ENCODE measurements at regions not wholly inside any gene's neighbourhood (a gene's known extent, or its start where the extent isn't known, plus 50 kb on each side); places are given as distances from the start of the nearest gene placed in this dataset.

- no peak for TF ChIP-seq REST (IDR thresholded peaks at IDR 0.05; ENCODE audit: low read depth)
- TF ChIP-seq EGR1 (IDR thresholded peaks at IDR 0.05): no peak
- 0 out of 2 replicates have a peak, but pooled peaks have one; percentile 12 for TF ChIP-seq TEAD4 (IDR thresholded peaks at IDR 0.05)
- TF ChIP-seq MAX (IDR thresholded peaks at IDR 0.05): no peak
- TF ChIP-seq EP300 (IDR thresholded peaks at IDR 0.05; ENCODE audit: borderline replicate concordance): no peak
- TF ChIP-seq TAF1 (IDR thresholded peaks at IDR 0.05; ENCODE audit: low read depth): no peak
- TF ChIP-seq YY1 (IDR thresholded peaks at IDR 0.05; ENCODE audit: low read depth): no peak
- no peak for TF ChIP-seq TCF12 (IDR thresholded peaks at IDR 0.05; ENCODE audit: low read depth)
- no peak for TF ChIP-seq CEBPB (IDR thresholded peaks at IDR 0.05)
- no peak for TF ChIP-seq CREB1 (IDR thresholded peaks at IDR 0.05; ENCODE audit: low read depth)
- TF ChIP-seq RAD21 (IDR thresholded peaks at IDR 0.05; ENCODE audit: low read depth): peak; percentile 74
- peak; percentile 56 for TF ChIP-seq USF1 (IDR thresholded peaks at IDR 0.05)
These were observed 389.0 kb upstream of the ZFP42 start for GRCh38 chr4:187606581-187606980.

All from Ishikawa (cell line).